ENCODE measurements at regions not wholly inside any gene's neighbourhood (a gene's known extent, or its start where the extent isn't known, plus 50 kb on each side); places are given as distances from the start of the nearest gene placed in this dataset.

GRCh38 chr7:140242057-140243031 lies 65.6 kb upstream of the KDM7A start:
- DNase-seq (ENCODE audit: extremely low read depth in 1 of 2, low read depth in 1 of 2) = no peak

- DNase-seq (ENCODE audit: extremely low read depth in 1 of 2, low read depth in 1 of 2) = no peak
Observed at GRCh38 chr7:140239653-140239935, 62.8 kb upstream of the KDM7A start.

DNA sequence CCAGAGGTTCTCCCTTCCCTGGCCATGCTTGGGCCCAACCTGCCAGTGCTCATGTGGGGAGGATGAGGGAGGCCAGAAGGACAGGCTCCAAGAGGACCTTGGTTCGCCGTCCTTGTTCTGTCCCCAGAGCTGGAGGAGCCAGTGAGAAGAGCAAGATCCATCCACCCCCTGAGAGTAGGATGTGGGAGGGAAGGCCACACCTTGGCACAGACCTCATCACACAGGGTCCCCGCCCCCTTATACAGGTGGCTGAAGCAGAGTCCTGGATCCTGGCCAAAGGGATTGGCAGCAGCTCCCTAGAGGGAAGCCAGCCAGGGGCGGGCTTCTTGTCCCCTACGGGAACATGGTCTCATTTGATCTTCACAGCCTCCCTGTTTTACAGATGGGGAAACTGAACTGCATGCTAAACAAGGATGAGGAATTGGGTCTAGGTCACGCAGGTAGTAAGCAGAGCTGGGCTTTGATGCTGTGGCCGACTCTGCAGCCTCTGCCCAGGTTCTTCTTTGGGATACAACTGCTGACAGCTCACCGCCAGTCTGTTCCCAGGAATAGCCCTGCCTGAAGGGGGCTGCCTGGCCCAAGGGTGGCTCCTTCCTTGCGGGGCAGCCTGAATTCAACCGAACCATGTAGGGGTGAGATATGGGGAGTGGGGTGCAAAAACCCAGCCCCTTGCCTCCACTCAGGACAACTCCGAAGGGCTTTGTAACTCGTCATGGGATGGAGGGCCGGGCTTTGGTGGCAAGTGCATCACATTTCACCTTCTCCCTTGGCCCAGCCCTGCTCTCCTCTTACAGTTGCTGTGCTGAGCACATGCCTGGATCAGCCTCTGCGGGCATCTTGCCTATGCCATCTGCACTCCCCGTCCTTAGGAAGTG lies 62.2 kb upstream of the KDM7A start:
- no peak for DNase-seq (ENCODE audit: extremely low read depth in 1 of 2, low read depth in 1 of 2)

GRCh38 chr7:140237390-140237789 lies 60.6 kb upstream of the KDM7A start:
- no peak for DNase-seq (ENCODE audit: extremely low read depth in 1 of 2, low read depth in 1 of 2)

DNA sequence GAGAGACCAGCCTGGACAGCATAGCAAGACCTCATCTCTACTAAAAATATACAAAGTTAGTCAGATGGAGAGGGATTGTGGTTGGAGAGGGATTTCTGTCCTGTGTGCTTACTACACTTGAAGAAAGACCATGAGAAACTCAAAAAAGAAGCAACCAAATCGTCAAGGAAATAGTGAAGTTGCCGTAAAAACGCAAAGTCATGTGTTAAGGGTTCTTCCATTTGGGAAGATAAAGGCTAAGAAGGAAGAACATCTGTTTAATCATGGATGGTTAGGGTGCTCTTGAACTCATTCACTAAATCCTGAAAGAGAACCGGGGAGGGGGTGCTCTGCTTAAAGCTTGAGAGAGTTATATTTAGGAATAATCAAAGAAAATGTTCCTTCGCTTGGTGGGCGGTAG lies 59.8 kb upstream of the KDM7A start:
- no peak for DNase-seq (ENCODE audit: extremely low read depth in 1 of 2, low read depth in 1 of 2)

- no peak for DNase-seq (ENCODE audit: extremely low read depth in 1 of 2, low read depth in 1 of 2)
Observed at GRCh38 chr7:140235114-140235513, 58.3 kb upstream of the KDM7A start.

DNA sequence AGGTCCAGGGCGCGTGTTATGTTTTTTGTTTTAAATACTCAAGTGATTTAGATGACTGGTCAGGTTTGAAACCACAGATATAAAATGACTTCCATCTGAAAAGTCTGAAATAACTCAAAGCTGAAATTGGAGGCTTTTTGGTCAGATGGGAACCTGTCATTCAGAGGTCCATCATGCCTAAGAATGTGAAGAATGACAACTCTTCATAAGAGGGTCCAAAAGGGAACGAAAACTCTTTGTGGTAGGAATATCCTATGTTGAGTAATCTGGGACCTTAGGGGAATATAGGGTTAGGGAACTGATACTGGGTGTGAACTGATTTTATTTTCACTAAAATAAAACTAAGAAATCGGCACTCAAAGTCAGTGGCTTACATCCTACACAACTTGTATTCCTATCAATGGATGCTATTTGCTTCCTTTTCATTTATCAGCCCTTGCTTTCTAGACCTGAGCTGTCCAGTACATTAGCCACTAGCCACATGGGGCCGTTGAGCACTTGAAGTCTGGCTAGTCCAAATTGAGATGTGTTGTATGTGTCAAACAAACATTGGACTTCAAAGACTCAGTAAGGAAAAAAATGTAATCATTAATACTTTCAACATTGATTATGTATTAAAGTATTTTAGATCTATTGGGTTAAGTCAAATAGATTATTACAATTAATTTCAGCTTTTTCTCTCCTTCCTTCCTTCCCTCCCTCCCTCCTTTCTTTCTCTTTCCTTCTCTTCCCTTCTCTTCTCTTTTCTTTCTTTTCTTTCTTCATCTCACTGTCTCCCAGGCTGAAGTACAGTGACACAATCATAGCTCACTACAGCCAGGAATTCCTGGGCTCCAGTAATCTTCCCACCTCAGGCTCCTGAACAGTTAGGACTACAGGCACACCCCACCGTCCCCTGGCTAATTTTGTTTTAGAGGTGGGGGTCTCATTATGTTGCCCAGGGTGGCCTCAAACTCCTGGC lies 56.5 kb upstream of the KDM7A start:
- no peak for DNase-seq (ENCODE audit: extremely low read depth in 1 of 2, low read depth in 1 of 2)

DNA sequence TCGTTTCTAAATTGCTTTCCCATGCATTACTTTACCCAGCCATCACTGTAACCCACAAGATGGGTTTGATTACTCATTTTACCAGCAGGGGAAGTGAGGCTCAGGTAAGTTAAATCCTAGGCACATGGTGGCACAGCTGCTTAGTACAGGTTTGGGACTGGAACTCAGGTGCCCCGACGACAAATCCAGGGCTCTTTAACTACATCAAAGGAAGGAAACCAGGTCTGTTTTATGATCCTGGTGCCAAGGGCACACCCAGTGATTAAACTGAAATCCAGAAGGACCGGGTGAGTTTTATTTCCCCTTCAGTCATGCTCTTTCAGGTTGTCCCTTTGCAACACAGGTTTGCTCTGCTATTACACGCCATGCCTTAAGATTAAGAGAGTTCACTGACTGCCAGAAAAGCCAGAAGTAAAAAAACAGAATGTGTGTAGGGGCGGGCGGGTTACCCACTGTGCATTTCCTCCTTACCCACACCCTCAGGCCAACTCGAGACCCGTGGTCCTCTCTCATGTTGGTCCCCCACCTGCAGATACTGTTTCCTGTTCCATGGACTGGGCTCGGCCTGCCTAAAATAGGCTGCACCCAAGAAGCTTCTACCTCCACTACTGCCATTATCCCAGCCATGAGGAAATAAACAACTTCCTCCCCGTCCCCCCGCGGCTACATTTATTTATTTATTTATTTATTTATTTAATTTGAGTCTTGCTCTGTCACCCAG lies 55.1 kb upstream of the KDM7A start:
- DNase-seq (ENCODE audit: extremely low read depth in 1 of 2, low read depth in 1 of 2) = no peak

- peak; percentile 19 to 35 for DNase-seq (ENCODE audit: extremely low read depth in 1 of 2, low read depth in 1 of 2)
Observed at GRCh38 chr7:140230861-140231770, 54.3 kb upstream of the KDM7A start.

DNA sequence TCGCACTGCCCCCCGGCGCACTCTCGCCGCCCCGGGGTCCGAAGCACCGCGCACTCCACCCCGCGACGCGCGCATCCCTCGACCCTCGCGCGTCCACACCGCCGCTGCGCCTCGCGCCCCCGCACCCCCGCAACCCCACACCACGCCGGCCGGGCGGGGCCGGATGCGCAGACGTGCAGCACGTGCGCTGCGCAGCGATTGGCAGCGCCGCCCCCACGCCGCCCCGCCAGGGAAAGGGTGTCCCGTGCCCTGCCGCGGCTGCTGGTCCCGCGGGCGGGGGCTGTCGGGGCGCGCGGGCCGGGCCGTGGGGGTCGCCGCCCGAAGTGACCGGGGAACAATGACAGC lies 53.7 kb upstream of the KDM7A start:
- peak; percentile 31 to 72 for DNase-seq (ENCODE audit: extremely low read depth in 1 of 2, low read depth in 1 of 2)

DNA sequence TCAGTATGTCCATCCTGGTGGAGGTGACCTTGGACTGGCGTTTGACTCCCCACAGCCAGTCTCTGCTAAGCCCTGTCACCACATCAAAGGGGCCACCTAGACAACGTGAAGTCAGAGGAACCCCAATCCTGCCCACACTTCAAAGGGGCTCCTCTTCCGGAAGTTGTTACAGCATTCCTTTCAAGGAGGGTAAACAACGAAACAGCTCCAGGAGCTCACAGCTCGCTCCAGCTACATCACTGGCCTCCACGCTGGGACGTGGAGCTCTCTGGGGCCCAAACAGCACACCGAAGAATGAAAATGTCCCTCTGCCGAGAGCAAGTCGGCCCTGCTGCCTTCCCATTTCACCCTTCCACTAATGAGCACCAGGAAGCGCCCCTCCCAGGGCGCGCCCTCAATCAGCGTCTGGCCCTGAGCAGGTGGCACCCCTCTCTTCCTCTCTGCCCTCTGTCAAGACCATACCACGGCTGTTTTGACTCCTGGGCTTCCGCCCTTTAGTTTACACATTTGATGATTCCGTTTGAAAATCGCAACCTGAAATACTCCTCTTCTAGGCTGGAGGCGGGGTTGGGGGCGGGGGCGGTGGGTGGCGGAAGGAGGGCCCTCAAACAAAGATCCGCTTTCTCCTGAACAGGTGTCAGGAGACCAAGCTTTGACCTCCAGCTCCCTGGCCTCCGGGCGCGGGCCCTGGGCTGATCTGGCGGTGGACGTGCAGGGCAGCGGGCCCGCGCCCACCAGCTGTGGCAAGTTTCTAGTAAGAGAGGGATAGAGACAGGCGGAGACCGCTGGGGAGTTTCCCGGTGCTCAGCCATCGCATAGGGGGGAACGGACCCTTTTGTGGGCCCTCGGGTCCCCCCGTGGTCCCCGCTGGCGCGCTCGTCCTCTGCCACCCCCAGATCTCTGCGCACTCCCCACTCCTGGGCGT lies 53.1 kb upstream of the KDM7A start:
- peak; percentile 24 to 39 for DNase-seq (ENCODE audit: extremely low read depth in 1 of 2, low read depth in 1 of 2)

- DNase-seq (ENCODE audit: extremely low read depth in 1 of 2, low read depth in 1 of 2) = no peak
Observed at GRCh38 chr7:140229101-140229525, 52.3 kb upstream of the KDM7A start.
